Head of caudate nucleus (tissue), 42 donors: ENCODE measurements at regions not wholly inside any gene's neighbourhood (a gene's known extent, or its start where the extent isn't known, plus 50 kb on each side); places are given as distances from the start of the nearest gene placed in this dataset.
"Not testable (repeated sequence)": the region's sequence is repeated elsewhere in the genome, so short reads cannot be mapped to it uniquely, and the experiment has no call there.

ENCODE experiments used
- DNase-seq, 42 donors: peaks; one replicate each; pipeline versions ENCODE4 v3.0.0 to v3.0.0-alpha.2; 2020 to 2021; ENCODE audit warnings: mixed read lengths in 7 of 42
- intact Hi-C: fragments of 100-400 bp; cut with DNase I; formaldehyde crosslinking; loops from one replicate; pipeline ENCODE4 v1.15.0; 2022

GRCh38 chrX:87914726-87915125 is 397.1 kb downstream of the KLHL4 start:
- intact Hi-C loops: no loop called here
- no peak for DNase-seq

GRCh38 chrX:87924619-87925018 is 407.0 kb downstream of the KLHL4 start:
- DNase-seq: no peak
- intact Hi-C loops: no loop called here

DNA sequence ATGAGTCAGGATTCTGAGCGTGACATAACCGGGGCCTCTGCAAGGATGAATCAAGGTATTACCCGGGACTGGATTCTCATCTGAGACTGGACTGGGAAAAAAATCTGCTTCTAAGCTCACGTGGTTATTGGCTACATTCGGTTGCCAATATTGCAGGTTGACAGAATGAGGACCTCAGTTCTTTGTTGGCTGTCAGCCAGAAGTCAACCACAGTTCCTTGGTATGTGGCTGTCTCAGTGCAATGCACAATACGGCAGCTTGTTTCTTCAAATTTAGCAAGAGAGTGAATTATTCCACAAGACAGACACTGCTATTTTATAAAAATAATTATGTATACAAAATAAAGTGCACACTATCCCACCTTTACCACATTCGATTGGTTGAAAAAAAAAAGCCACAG is 424.2 kb downstream of the KLHL4 start:
- no peak for DNase-seq
- intact Hi-C loops: no loop called here

DNA sequence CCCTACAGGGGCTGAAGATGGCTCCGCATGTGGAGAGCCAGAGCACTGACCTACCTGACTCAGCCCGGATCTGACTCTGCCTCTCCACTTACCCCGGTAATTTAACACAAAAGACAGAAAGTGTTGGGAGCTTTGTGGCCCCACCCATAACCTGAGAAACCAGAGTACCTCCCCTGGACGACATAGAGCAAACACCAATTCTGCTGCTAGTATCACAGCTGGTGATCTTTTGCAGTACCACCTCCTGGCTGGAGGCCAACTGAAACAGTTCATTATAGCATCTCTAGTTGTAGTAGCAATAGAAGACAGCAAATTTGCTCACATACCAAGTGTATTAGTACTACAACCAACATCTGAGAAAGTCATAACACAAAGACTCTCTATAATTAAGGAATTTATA is 443.9 kb downstream of the KLHL4 start:
- no peak for DNase-seq
- intact Hi-C loops: no loop called here

- intact Hi-C loops: no loop called here
- no peak for DNase-seq
Measured at GRCh38 chrX:87968118-87968517, 450.5 kb downstream of the KLHL4 start.

- intact Hi-C loops, DNase-seq: not testable (repeated sequence)
Measured at GRCh38 chrX:87972121-87972520, 454.5 kb downstream of the KLHL4 start.

GRCh38 chrX:87975365-87975764 is 457.8 kb downstream of the KLHL4 start:
- DNase-seq: no peak
- intact Hi-C loops: no loop called here

GRCh38 chrX:88007873-88008272 is 490.3 kb downstream of the KLHL4 start:
- intact Hi-C loops: not testable (repeated sequence)

DNA sequence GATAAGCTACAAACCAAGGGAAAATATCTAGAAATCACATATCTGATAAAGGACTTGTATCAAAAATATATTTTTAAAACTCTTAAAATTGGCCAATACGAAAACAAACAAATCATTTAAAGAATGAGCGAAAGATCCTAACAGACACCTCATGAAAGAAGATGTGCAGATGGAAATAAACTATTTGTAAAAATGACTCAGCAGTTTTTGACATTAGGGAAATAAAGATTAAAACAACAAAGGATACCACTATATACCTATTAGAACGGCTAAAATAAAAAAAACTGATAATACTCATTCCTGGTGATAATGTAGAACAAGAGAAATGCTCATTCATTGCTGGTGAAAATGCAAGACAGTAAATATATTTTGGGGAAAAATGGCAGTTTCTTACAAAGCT is 506.4 kb downstream of the KLHL4 start:
- intact Hi-C loops: no loop called here
- no peak for DNase-seq

More at GRCh38 chrX:88007873-88008272, 490.3 kb downstream of the KLHL4 start:
- DNase-seq: not testable (repeated sequence)

- intact Hi-C loops: no loop called here
- DNase-seq: no peak
Measured at GRCh38 chrX:88072339-88073030, 554.9 kb downstream of the KLHL4 start.

DNA sequence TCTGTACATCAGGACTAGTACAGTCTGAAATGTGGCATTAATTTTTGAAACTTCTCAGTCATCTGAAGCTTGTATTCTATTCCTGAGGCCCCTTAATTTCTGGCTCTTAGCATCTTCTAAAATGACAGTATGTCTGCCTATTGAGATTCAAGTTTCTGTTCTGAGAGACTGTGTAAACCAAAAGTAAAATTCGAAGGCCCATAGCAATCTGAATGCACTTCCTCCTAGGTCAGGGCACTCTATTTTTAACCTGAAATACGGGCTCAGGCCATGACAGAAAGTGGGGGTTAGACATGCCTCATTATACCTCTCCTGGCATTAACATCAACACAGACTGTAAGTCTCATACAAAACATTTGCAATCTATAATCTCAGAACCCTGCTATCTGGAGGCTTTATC is 584.4 kb downstream of the KLHL4 start:
- intact Hi-C loops: no loop called here
- no peak for DNase-seq

DNA sequence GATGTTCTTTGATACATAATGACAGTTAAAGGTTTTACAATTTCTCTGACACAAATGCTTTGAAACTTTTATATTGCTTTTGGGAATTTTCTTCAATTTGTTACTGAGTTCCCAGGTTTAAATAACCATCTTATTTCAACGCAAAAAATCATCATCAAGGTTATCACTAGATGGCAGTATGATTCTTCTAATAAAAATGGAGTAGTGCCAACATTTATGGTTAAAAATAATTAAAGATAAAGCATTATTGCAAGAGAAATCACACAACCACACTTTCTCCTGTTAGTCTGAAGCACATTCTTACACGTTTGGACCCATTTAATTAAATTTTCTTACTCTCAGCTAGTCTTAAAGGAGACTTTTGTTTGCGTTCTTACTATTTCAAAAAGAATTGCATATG is 611.3 kb upstream of the CPXCR1 start:
- intact Hi-C loops: no loop called here
- no peak for DNase-seq

DNA sequence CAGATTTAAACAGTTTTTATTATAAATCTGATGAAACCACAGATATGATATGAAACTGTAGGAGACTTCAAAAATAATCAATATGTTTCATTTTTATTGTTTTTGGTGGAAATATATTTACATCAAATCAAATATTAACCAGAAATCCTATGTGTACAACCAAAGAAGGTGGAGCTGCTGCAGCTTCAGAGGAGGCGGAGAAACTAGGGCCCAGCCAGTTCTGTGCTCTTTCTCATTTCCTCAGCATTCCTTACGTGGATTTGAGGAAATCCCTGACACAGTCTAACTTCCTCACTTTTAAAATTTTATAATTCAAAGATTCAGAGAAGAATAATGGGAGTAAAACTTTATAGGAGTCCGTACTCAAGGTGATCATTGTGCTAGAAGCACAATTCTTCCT is 610.7 kb upstream of the CPXCR1 start:
- intact Hi-C loops: no loop called here
- DNase-seq: no peak

DNA sequence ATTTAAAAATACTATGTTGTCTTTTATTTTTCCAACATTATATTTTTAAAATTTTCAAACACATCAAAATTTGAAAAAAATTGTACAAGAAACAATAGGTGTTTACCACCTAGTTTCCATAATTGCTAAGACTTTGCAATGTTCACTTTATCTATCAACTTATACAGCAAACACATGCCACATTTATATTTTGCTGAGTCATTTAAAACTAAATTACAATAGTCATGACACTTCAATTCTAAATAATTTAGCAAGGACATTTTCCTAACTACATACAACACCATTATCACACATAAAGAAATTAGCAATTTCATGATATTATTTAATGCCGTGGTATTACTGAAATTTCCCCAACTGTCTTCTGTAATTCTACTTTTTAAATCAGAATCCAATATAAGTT is 600.4 kb upstream of the CPXCR1 start:
- intact Hi-C loops: no loop called here
- DNase-seq: no peak

- DNase-seq: no peak
- intact Hi-C loops: no loop called here
Measured at GRCh38 chrX:88170553-88170952, 576.5 kb upstream of the CPXCR1 start.

GRCh38 chrX:88173932-88174440 is 573.0 kb upstream of the CPXCR1 start:
- intact Hi-C loops: not testable (repeated sequence)

GRCh38 chrX:88202149-88202548 is 544.9 kb upstream of the CPXCR1 start:
- no peak for DNase-seq
- intact Hi-C loops: no loop called here

More at GRCh38 chrX:88173932-88174440, 573.0 kb upstream of the CPXCR1 start:
- DNase-seq: not testable (repeated sequence)

GRCh38 chrX:88244066-88244465 is 503.0 kb upstream of the CPXCR1 start:
- DNase-seq: no peak
- intact Hi-C loops: no loop called here

DNA sequence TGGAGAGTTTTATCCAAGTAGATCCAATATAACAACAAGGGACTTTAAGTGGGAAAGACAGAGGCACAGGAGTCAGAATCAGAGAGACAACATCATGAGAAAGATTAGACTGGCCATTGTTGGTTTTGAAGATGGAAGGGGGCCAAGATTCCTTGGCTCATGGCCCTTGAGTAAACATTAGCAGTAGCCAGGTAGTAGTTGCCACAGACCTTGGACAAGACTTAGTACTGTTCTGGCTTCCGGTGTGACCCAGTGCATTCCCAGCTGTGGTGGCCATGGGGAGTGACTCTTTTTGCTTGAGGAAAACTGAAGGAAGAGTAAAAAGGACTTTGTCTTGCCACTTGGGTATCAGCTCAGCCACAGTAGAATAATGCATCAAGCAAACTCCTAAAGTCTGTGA is 462.2 kb upstream of the CPXCR1 start:
- intact Hi-C loops: no loop called here

GRCh38 chrX:88313972-88314371 is 433.1 kb upstream of the CPXCR1 start:
- intact Hi-C loops, DNase-seq: not testable (repeated sequence)

More for the DNA sequence above, 462.2 kb upstream of the CPXCR1 start:
- no peak for DNase-seq

GRCh38 chrX:88325634-88326033 is 421.4 kb upstream of the CPXCR1 start:
- intact Hi-C loops: no loop called here

More at GRCh38 chrX:88325634-88326033, 421.4 kb upstream of the CPXCR1 start:
- no peak for DNase-seq
